HUES6 (cell line): ENCODE measurements at regions not wholly inside any gene's neighbourhood (a gene's known extent, or its start where the extent isn't known, plus 50 kb on each side); places are given as distances from the start of the nearest gene placed in this dataset.

Experiments
- H3K27ac ChIP-seq: 2 replicates; pipeline ENCODE4 v1.7.0; 2013; ENCODE audit warnings: low read depth, mild to moderate bottlenecking, low read length, inconsistent platforms
- H3K27me3 ChIP-seq: 2 replicates; pipeline ENCODE4 v1.6.1; 2013; ENCODE audit warnings: low read length; ENCODE audit not compliant: control insufficient read depth, insufficient read depth
- H3K36me3 ChIP-seq: 2 replicates; pipeline ENCODE4 v1.6.1; 2013; ENCODE audit warnings: low read length; ENCODE audit not compliant: control insufficient read depth, insufficient read depth
- H3K4me1 ChIP-seq: 2 replicates; pipeline ENCODE4 v1.6.1; 2013; ENCODE audit warnings: low read length; ENCODE audit not compliant: control insufficient read depth, insufficient read depth
- H3K4me3 ChIP-seq: 2 replicates; pipeline ENCODE4 v1.5.1; 2013; ENCODE audit warnings: low read depth, low read length
- H3K9ac ChIP-seq: one replicate; pipeline ENCODE4 v1.6.1; 2013; ENCODE audit warnings: mild to moderate bottlenecking, low read length
- H3K9me3 ChIP-seq: 2 replicates; pipeline ENCODE4 v1.6.1; 2013; ENCODE audit warnings: low read depth, low read length; ENCODE audit not compliant: control insufficient read depth, insufficient read depth

- Histone ChIP-seq H3K27ac (no peak overlapping the region), H3K4me3 (no peak overlapping the region), H3K36me3 (no peaks in the 10 kb centered on the region), H3K9me3 (no peaks in the 10 kb centered on the region), H3K27me3 (no peaks in the 10 kb centered on the region), H3K4me1 (peaks cover 7% of the 10 kb centered on the region), H3K9ac (no peak overlapping the region)
These were observed 105.6 kb downstream of the GTPBP8 start for GRCh38 chr3:113096188-113096892.

- Histone ChIP-seq H3K9ac (no peak overlapping the region), H3K36me3 (no peaks in the 10 kb centered on the region), H3K4me1 (peaks cover 10% of the 10 kb centered on the region), H3K9me3 (no peaks in the 10 kb centered on the region), H3K27me3 (no peaks in the 10 kb centered on the region), H3K4me3 (no peak overlapping the region), H3K27ac (no peak overlapping the region)
These were observed 107.2 kb downstream of the GTPBP8 start for GRCh38 chr3:113097960-113098447.

- Histone ChIP-seq H3K4me3 (no peak overlapping the region), H3K4me1 (peaks cover 19% of the 10 kb centered on the region), H3K27me3 (no peaks in the 10 kb centered on the region), H3K36me3 (no peaks in the 10 kb centered on the region), H3K27ac (no peak overlapping the region), H3K9ac (no peak overlapping the region), H3K9me3 (no peaks in the 10 kb centered on the region)
These were observed 109.3 kb downstream of the GTPBP8 start for GRCh38 chr3:113100063-113100462.

- Histone ChIP-seq H3K9ac (no peak overlapping the region), H3K27ac (no peak overlapping the region), H3K36me3 (no peaks in the 10 kb centered on the region), H3K9me3 (no peaks in the 10 kb centered on the region), H3K4me3 (no peak overlapping the region), H3K27me3 (no peaks in the 10 kb centered on the region), H3K4me1 (peaks cover 34% of the 10 kb centered on the region)
These were observed 107.8 kb upstream of the BOC start for GRCh38 chr3:113103588-113103987.

- Histone ChIP-seq H3K9me3 (no peaks in the 10 kb centered on the region), H3K36me3 (no peaks in the 10 kb centered on the region), H3K9ac (no peak overlapping the region), H3K4me1 (peaks cover 34% of the 10 kb centered on the region), H3K27me3 (no peaks in the 10 kb centered on the region), H3K27ac (no peak overlapping the region; the same call in 1 of the 2 replicates), H3K4me3 (no peak overlapping the region)
These were observed 106.8 kb upstream of the BOC start for GRCh38 chr3:113104357-113105092.

GRCh38 chr3:113105093-113105449 is 106.3 kb upstream of the BOC start:
- no peaks in the 10 kb centered on the region for H3K9me3 ChIP-seq

GRCh38 chr3:113105966-113106660 is 105.2 kb upstream of the BOC start:
- Histone ChIP-seq H3K9ac (no peak overlapping the region), H3K27ac (no peak overlapping the region), H3K4me3 (no peak overlapping the region), H3K4me1 (peaks cover 34% of the 10 kb centered on the region), H3K36me3 (no peaks in the 10 kb centered on the region), H3K9me3 (no peaks in the 10 kb centered on the region), H3K27me3 (no peaks in the 10 kb centered on the region)

More at GRCh38 chr3:113105093-113105449, 106.3 kb upstream of the BOC start:
- H3K27me3 ChIP-seq: no peaks in the 10 kb centered on the region
- no peaks in the 10 kb centered on the region for H3K36me3 ChIP-seq
- H3K4me1 ChIP-seq: peaks cover 34% of the 10 kb centered on the region
- H3K9ac ChIP-seq: no peak overlapping the region
- no peak overlapping the region for H3K4me3 ChIP-seq
- no peak overlapping the region; the same call in 1 of the 2 replicates for H3K27ac ChIP-seq

GRCh38 chr3:113110267-113110666 is 101.1 kb upstream of the BOC start:
- H3K27ac ChIP-seq: no peak overlapping the region
- H3K4me1 ChIP-seq: peaks cover 13% of the 10 kb centered on the region
- H3K4me3 ChIP-seq: no peak overlapping the region
- no peak overlapping the region for H3K9ac ChIP-seq
- no peaks in the 10 kb centered on the region for H3K36me3 ChIP-seq
- no peaks in the 10 kb centered on the region for H3K27me3 ChIP-seq
- H3K9me3 ChIP-seq: no peaks in the 10 kb centered on the region

- Histone ChIP-seq H3K9me3 (no peaks in the 10 kb centered on the region), H3K9ac (no peak overlapping the region), H3K27me3 (no peaks in the 10 kb centered on the region), H3K27ac (no peak overlapping the region), H3K4me1 (peaks cover 5% of the 10 kb centered on the region), H3K36me3 (no peaks in the 10 kb centered on the region), H3K4me3 (no peak overlapping the region)
These were observed 100.2 kb upstream of the BOC start for GRCh38 chr3:113111011-113111707.

GRCh38 chr3:113113361-113113760 is 98.0 kb upstream of the BOC start:
- no peak overlapping the region for H3K9ac ChIP-seq
- no peak overlapping the region for H3K27ac ChIP-seq
- H3K4me3 ChIP-seq: no peak overlapping the region
- no peaks in the 10 kb centered on the region for H3K9me3 ChIP-seq
- no peaks in the 10 kb centered on the region for H3K27me3 ChIP-seq
- no peaks in the 10 kb centered on the region for H3K36me3 ChIP-seq
- H3K4me1 ChIP-seq: no peaks in the 10 kb centered on the region; the same call in 1 of the 2 replicates
